ENCODE measurements at regions not wholly inside any gene's neighbourhood (a gene's known extent, or its start where the extent isn't known, plus 50 kb on each side); places are given as distances from the start of the nearest gene placed in this dataset.
A peak's percentile ranks its signal among the peaks of the same experiment; 100 is the strongest.

DNA sequence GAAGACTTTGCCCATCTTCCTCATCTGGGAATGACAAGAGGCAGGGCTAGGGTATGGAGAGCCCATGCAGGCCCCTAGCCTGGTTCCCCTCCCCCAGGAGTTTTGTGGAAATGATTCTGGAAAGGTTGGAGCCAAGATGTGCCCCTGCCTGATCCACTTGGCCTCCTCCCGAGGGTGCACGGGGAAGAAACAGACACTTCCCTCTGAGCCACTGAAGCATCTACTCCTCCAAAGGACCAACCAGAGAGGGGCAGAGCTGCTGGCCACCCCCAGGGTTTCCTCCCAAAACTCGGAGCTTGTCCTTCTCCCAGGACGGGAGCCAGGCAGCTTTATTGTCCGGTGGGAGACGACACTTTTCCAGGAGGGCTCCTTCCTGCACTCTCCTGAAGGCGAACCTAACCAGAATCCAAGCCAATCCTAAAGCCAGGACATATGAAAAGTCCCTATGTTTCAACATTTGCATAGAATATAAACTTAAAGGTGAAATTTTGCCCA lies 149.2 kb upstream of the COPS8 start:
- H3K36me3 ChIP-seq (ENCODE audit: control insufficient read depth in 4 of 4, insufficient read depth in 4 of 4, low read length in 3 of 4): no peaks in the 10 kb centered on the region
- ChIA-PET CTCF (no interaction called here), POLR2A (interaction anchor here (0.6 kb wide), 1 partner anchor 26 kb away, joined by 5 read pairs; no protein-coding TSS in a partner anchor)
- H3K4me3 ChIP-seq (ENCODE audit: control insufficient read depth in 1 of 7, extremely low read depth in 1 of 7, insufficient read depth in 4 of 7, low read depth in 2 of 7, low read length in 6 of 7): no peak overlapping the region
- WGBS (ENCODE audit: insufficient coverage): 87% methylated on average over 6 of the region's 7 CpGs
- peaks cover 0 to 8% (median 0%) of the 10 kb centered on the region in 5 experiments for H3K27me3 ChIP-seq (replicated peaks in 2 of 5; ENCODE audit: control insufficient read depth in 4 of 5, insufficient read depth in 5 of 5, low read length in 4 of 5)
- no peak overlapping the region for H3K27ac ChIP-seq (ENCODE audit: insufficient read depth in 1 of 2, low read depth in 1 of 2, low read length in 2 of 2, poor library complexity in 1 of 2, severe bottlenecking in 2 of 2)
- no peaks in the 10 kb centered on the region for H3K9me3 ChIP-seq (ENCODE audit: control extremely low read depth in 1 of 5, control insufficient read depth in 4 of 5, insufficient read depth in 2 of 5, low read depth in 1 of 5, low read length in 4 of 5)
- H3K4me1 ChIP-seq (ENCODE audit: control extremely low read depth in 1 of 4, control insufficient read depth in 4 of 4, insufficient read depth in 4 of 4, low read length in 3 of 4): peaks cover 0 to 14% (median 3%) of the 10 kb centered on the region in 4 experiments
- DNase-seq: no peak

DNA sequence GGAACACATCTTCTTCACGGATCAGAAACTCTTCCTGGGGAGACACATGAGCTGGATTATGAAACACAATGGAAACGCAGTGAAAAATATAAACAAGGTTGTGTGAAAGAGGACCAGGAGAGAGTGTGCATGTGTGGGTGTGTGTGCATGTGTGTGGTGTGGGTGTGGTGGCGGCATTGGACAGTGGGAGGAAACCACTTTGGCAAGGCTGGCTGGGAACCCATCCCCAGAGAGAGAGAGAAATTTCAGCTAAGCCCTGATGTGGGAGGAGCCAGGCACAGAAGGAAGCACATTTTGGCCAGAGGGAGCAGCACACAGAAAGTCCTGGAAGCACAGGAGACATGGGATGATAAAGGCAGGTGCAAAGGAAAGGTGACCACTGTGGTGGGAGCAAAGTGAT lies 147.6 kb upstream of the COPS8 start:
- no peak overlapping the region for H3K4me3 ChIP-seq (ENCODE audit: control insufficient read depth in 1 of 7, extremely low read depth in 1 of 7, insufficient read depth in 4 of 7, low read depth in 2 of 7, low read length in 6 of 7)
- POLR2A ChIA-PET: no interaction called here
- peaks cover 0 to 7% (median 0%) of the 10 kb centered on the region in 5 experiments for H3K27me3 ChIP-seq (replicated peaks in 2 of 5; ENCODE audit: control insufficient read depth in 4 of 5, insufficient read depth in 5 of 5, low read length in 4 of 5)
- 51% methylated on average over 3 of the region's 3 CpGs for WGBS (ENCODE audit: insufficient coverage)
- CTCF ChIA-PET: no interaction called here
- peaks cover 0 to 15% (median 3%) of the 10 kb centered on the region in 4 experiments for H3K4me1 ChIP-seq (ENCODE audit: control extremely low read depth in 1 of 4, control insufficient read depth in 4 of 4, insufficient read depth in 4 of 4, low read length in 3 of 4)
- no peak for DNase-seq
- no peaks in the 10 kb centered on the region for H3K9me3 ChIP-seq (ENCODE audit: control extremely low read depth in 1 of 5, control insufficient read depth in 4 of 5, insufficient read depth in 2 of 5, low read depth in 1 of 5, low read length in 4 of 5)
- H3K27ac ChIP-seq (ENCODE audit: insufficient read depth in 1 of 2, low read depth in 1 of 2, low read length in 2 of 2, poor library complexity in 1 of 2, severe bottlenecking in 2 of 2): no peak overlapping the region
- no peaks in the 10 kb centered on the region for H3K36me3 ChIP-seq (ENCODE audit: control insufficient read depth in 4 of 4, insufficient read depth in 4 of 4, low read length in 3 of 4)

DNA sequence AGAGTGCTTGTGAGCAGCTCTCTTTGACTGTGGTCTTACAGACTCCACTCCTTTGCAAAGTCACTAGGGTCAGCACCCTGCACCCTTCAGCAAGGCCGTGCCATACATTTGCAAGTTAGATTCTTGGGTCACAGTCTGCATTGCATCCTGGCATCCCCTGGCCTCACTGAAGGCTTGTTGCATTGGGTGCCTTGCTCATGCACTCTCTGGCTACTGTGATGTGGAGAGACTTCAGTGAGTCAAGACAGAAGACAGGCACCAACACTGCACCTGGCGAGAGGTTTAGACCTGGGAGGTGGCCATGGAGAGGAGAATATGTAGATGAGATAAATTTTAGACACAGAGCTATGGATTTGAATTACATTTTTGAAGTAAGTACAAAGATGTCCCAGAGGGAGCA lies 146.4 kb upstream of the COPS8 start:
- no peak overlapping the region for H3K27ac ChIP-seq (ENCODE audit: insufficient read depth in 1 of 2, low read depth in 1 of 2, low read length in 2 of 2, poor library complexity in 1 of 2, severe bottlenecking in 2 of 2)
- peaks cover 0 to 15% (median 3%) of the 10 kb centered on the region in 4 experiments for H3K4me1 ChIP-seq (ENCODE audit: control extremely low read depth in 1 of 4, control insufficient read depth in 4 of 4, insufficient read depth in 4 of 4, low read length in 3 of 4)
- peaks cover 0 to 6% (median 0%) of the 10 kb centered on the region in 5 experiments for H3K27me3 ChIP-seq (replicated peaks in 2 of 5; ENCODE audit: control insufficient read depth in 4 of 5, insufficient read depth in 5 of 5, low read length in 4 of 5)
- ChIA-PET CTCF (no interaction called here), POLR2A (no interaction called here)
- no peaks in the 10 kb centered on the region for H3K9me3 ChIP-seq (ENCODE audit: control extremely low read depth in 1 of 5, control insufficient read depth in 4 of 5, insufficient read depth in 2 of 5, low read depth in 1 of 5, low read length in 4 of 5)
- no peak for DNase-seq
- H3K4me3 ChIP-seq (ENCODE audit: control insufficient read depth in 1 of 7, extremely low read depth in 1 of 7, insufficient read depth in 4 of 7, low read depth in 2 of 7, low read length in 6 of 7): no peak overlapping the region
- WGBS (ENCODE audit: insufficient coverage): 89% methylated on average over 1 of the region's 2 CpGs
- no peaks in the 10 kb centered on the region for H3K36me3 ChIP-seq (ENCODE audit: control insufficient read depth in 4 of 4, insufficient read depth in 4 of 4, low read length in 3 of 4)

DNA sequence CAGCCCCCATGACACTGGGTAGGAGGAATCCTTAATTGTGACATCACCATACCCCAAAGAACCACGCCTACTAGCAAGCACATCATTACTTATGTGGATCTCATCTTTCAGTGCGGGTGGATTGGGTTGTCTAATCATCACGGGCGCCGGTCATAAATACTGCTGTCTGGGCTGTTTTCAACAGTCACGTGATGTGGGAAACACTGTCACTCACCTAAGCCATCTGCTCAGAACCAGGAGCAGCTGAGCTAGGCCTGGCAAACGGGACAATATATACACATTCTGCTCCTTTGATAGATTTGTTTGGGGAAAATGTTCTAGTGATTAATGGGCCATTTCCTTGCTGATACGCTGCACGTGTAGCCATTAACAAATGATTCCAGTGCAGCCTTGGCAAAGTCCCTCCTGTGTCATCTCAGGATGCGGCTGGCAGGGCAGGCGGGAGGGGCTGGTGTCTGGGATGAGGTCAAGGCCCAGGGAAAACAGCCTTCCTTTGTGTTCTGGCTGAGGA lies 145.9 kb upstream of the COPS8 start:
- ChIA-PET POLR2A (no interaction called here), CTCF (no interaction called here)
- Histone ChIP-seq H3K36me3 (ENCODE audit: control insufficient read depth in 4 of 4, insufficient read depth in 4 of 4, low read length in 3 of 4) (no peaks in the 10 kb centered on the region), H3K27me3 (replicated peaks in 2 of 5; ENCODE audit: control insufficient read depth in 4 of 5, insufficient read depth in 5 of 5, low read length in 4 of 5) (peaks cover 0 to 4% (median 0%) of the 10 kb centered on the region in 5 experiments), H3K4me1 (ENCODE audit: control extremely low read depth in 1 of 4, control insufficient read depth in 4 of 4, insufficient read depth in 4 of 4, low read length in 3 of 4) (peaks cover 0 to 15% (median 3%) of the 10 kb centered on the region in 4 experiments), H3K9me3 (ENCODE audit: control extremely low read depth in 1 of 5, control insufficient read depth in 4 of 5, insufficient read depth in 2 of 5, low read depth in 1 of 5, low read length in 4 of 5) (no peaks in the 10 kb centered on the region), H3K27ac (ENCODE audit: insufficient read depth in 1 of 2, low read depth in 1 of 2, low read length in 2 of 2, poor library complexity in 1 of 2, severe bottlenecking in 2 of 2) (no peak overlapping the region), H3K4me3 (ENCODE audit: control insufficient read depth in 1 of 7, extremely low read depth in 1 of 7, insufficient read depth in 4 of 7, low read depth in 2 of 7, low read length in 6 of 7) (no peak overlapping the region)
- WGBS (ENCODE audit: insufficient coverage): 46% methylated on average over 9 of the region's 11 CpGs
- no peak for DNase-seq

DNA sequence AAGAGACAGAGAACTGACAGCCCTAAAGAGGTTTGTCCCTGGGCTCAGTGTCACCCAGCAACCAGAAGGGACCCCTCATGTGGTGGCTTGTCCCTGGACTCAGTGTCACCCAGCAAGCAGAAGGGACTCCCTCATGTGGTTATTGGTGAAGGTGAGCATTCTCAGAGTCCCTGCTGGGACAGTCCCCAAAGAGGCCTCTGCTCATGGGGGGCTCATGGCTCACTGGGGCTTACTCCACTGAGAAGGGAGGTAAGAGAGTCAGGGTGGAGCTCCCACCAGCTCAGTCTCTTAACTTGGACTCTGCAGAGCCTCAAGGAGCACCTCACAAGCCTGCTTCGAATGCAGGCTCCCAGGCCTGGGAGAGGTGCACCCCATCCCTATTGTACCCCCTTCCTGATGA lies 145.2 kb upstream of the COPS8 start:
- CTCF ChIA-PET: interaction anchor here (1.5 kb wide), 1 partner anchor 12 kb away, joined by 3 read pairs; no protein-coding TSS in a partner anchor
- no peak overlapping the region for H3K4me3 ChIP-seq (ENCODE audit: control insufficient read depth in 1 of 7, extremely low read depth in 1 of 7, insufficient read depth in 4 of 7, low read depth in 2 of 7, low read length in 6 of 7)
- H3K9me3 ChIP-seq (ENCODE audit: control extremely low read depth in 1 of 5, control insufficient read depth in 4 of 5, insufficient read depth in 2 of 5, low read depth in 1 of 5, low read length in 4 of 5): no peaks in the 10 kb centered on the region
- H3K36me3 ChIP-seq (ENCODE audit: control insufficient read depth in 4 of 4, insufficient read depth in 4 of 4, low read length in 3 of 4): no peaks in the 10 kb centered on the region
- POLR2A ChIA-PET: no interaction called here
- H3K27ac ChIP-seq (ENCODE audit: insufficient read depth in 1 of 2, low read depth in 1 of 2, low read length in 2 of 2, poor library complexity in 1 of 2, severe bottlenecking in 2 of 2): no peak overlapping the region
- 100% methylated on average over 1 of the region's 1 CpG for WGBS (ENCODE audit: insufficient coverage)
- H3K4me1 ChIP-seq (ENCODE audit: control extremely low read depth in 1 of 4, control insufficient read depth in 4 of 4, insufficient read depth in 4 of 4, low read length in 3 of 4): peaks cover 0 to 15% (median 3%) of the 10 kb centered on the region in 4 experiments
- no peaks in the 10 kb centered on the region for H3K27me3 ChIP-seq (replicated peaks in 2 of 5; ENCODE audit: control insufficient read depth in 4 of 5, insufficient read depth in 5 of 5, low read length in 4 of 5)
- no peak for DNase-seq

DNA sequence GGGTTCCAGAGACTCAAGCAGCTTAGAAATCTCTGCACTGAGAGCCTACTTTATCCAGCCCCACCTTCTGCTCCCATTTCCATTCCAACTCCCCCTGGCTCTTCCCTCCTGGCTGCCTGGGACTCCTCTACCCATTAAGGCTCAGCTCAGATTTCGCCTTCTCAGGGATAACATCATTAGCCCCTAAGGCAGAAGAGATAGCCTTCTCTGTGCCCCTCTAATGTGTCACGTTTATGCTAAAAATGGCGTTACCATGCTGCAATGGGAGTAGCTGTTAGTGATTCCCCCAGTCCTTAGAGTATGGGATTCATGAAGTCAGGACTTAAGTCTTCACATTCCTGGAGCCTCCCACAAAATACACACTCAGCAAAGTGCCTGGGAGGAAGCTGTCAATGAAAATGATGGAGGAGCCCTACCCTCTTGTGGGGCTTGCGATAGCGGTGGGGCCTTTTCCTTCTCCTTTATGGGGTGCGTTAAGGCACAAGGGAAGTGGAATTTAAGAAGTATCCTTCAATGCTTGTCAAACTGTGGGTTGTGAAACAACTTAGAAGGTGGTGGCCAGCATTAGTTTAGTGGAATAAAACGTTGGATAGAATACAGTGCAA lies 144.7 kb upstream of the COPS8 start:
- H3K27ac ChIP-seq (ENCODE audit: insufficient read depth in 1 of 2, low read depth in 1 of 2, low read length in 2 of 2, poor library complexity in 1 of 2, severe bottlenecking in 2 of 2): no peak overlapping the region
- ChIA-PET CTCF (interaction anchor here (1.5 kb wide), 1 partner anchor 13 kb away, joined by 3 read pairs; no protein-coding TSS in a partner anchor), POLR2A (no interaction called here)
- 74% methylated on average over 3 of the region's 7 CpGs for WGBS (ENCODE audit: insufficient coverage)
- no peaks in the 10 kb centered on the region for H3K27me3 ChIP-seq (replicated peaks in 2 of 5; ENCODE audit: control insufficient read depth in 4 of 5, insufficient read depth in 5 of 5, low read length in 4 of 5)
- no peaks in the 10 kb centered on the region for H3K9me3 ChIP-seq (ENCODE audit: control extremely low read depth in 1 of 5, control insufficient read depth in 4 of 5, insufficient read depth in 2 of 5, low read depth in 1 of 5, low read length in 4 of 5)
- no peaks in the 10 kb centered on the region for H3K36me3 ChIP-seq (ENCODE audit: control insufficient read depth in 4 of 4, insufficient read depth in 4 of 4, low read length in 3 of 4)
- DNase-seq: peak in 2 of 3 donors; percentile 31 to 48
- peaks cover 0 to 15% (median 3%) of the 10 kb centered on the region in 4 experiments for H3K4me1 ChIP-seq (ENCODE audit: control extremely low read depth in 1 of 4, control insufficient read depth in 4 of 4, insufficient read depth in 4 of 4, low read length in 3 of 4)
- H3K4me3 ChIP-seq (ENCODE audit: control insufficient read depth in 1 of 7, extremely low read depth in 1 of 7, insufficient read depth in 4 of 7, low read depth in 2 of 7, low read length in 6 of 7): no peak overlapping the region

DNA sequence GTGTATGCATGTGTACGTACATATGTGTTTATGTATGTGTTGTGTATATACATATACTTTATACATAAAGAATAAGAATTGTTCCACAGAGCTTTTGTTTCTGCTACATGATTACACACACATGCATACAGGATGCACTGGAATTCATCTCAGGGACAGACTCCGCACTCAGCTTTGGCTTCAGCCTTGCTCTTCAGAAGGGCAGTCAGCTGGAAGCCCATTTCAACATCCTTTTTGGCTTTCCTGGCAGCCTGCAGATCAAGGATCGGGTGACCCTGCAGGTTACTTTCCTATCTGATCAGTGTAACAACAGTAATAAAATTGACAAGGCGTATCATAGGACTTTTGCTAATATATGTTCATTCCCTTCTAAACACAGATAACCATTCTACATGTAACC lies 144.1 kb upstream of the COPS8 start:
- ChIA-PET POLR2A (no interaction called here), CTCF (interaction anchor here (1.5 kb wide), 1 partner anchor 13 kb away, joined by 3 read pairs; no protein-coding TSS in a partner anchor)
- WGBS (ENCODE audit: insufficient coverage): 91% methylated on average over 3 of the region's 4 CpGs
- Histone ChIP-seq H3K4me3 (ENCODE audit: control insufficient read depth in 1 of 7, extremely low read depth in 1 of 7, insufficient read depth in 4 of 7, low read depth in 2 of 7, low read length in 6 of 7) (no peak overlapping the region), H3K27me3 (replicated peaks in 2 of 5; ENCODE audit: control insufficient read depth in 4 of 5, insufficient read depth in 5 of 5, low read length in 4 of 5) (no peaks in the 10 kb centered on the region), H3K4me1 (ENCODE audit: control extremely low read depth in 1 of 4, control insufficient read depth in 4 of 4, insufficient read depth in 4 of 4, low read length in 3 of 4) (peaks cover 0 to 15% (median 3%) of the 10 kb centered on the region in 4 experiments), H3K36me3 (ENCODE audit: control insufficient read depth in 4 of 4, insufficient read depth in 4 of 4, low read length in 3 of 4) (no peaks in the 10 kb centered on the region), H3K27ac (ENCODE audit: insufficient read depth in 1 of 2, low read depth in 1 of 2, low read length in 2 of 2, poor library complexity in 1 of 2, severe bottlenecking in 2 of 2) (no peak overlapping the region), H3K9me3 (ENCODE audit: control extremely low read depth in 1 of 5, control insufficient read depth in 4 of 5, insufficient read depth in 2 of 5, low read depth in 1 of 5, low read length in 4 of 5) (no peaks in the 10 kb centered on the region)
- no peak for DNase-seq
